OCI-LY1 (cell line): ENCODE measurements at regions not wholly inside any gene's neighbourhood (a gene's known extent, or its start where the extent isn't known, plus 50 kb on each side); places are given as distances from the start of the nearest gene placed in this dataset.

Experiments
- H2AFZ ChIP-seq: fragments of 200-600 bp; sonication (generic), shearing (Covaris generic); 2 replicates; pipeline ENCODE4 v1.6.0; 2014; ENCODE audit warnings: antibody characterized with exemption, mild to moderate bottlenecking, low read length
- H3F3A ChIP-seq: fragments of 200-600 bp; sonication (generic), shearing (Covaris generic); 2 replicates; pipeline ENCODE4 v1.6.0; 2014; ENCODE audit warnings: mild to moderate bottlenecking, antibody characterized with exemption, low read length, moderate library complexity; ENCODE audit not compliant: insufficient read depth
- H3K27ac ChIP-seq: fragments of 200-600 bp; sonication (generic); 2 replicates; pipeline ENCODE4 v1.5.1; 2014; ENCODE audit warnings: low read length, mixed run types, mild to moderate bottlenecking, low read depth; ENCODE audit not compliant: poor library complexity, severe bottlenecking
- H3K27me3 ChIP-seq: fragments of 200-600 bp; sonication (generic); 2 replicates; pipeline ENCODE4 v1.6.0; 2014; ENCODE audit warnings: antibody characterized with exemption, mild to moderate bottlenecking, low read length, moderate library complexity; ENCODE audit not compliant: insufficient read depth
- H3K36me3 ChIP-seq: fragments of 200-600 bp; sonication (generic); 2 replicates; pipeline ENCODE4 v1.6.1; 2014; ENCODE audit warnings: mild to moderate bottlenecking, antibody characterized with exemption, low read length, moderate library complexity, mixed read lengths; ENCODE audit not compliant: insufficient read depth
- H3K4me1 ChIP-seq: fragments of 200-600 bp; sonication (generic); 2 replicates; pipeline ENCODE4 v1.5.1; 2014; ENCODE audit warnings: mild to moderate bottlenecking, low read length, moderate library complexity; ENCODE audit not compliant: insufficient read depth, severe bottlenecking
- H3K4me2 ChIP-seq: fragments of 200-600 bp; sonication (generic), shearing (Covaris generic); 2 replicates; pipeline ENCODE4 v1.6.1; 2014; ENCODE audit warnings: low read length
- H3K4me3 ChIP-seq: fragments of 200-600 bp; sonication (generic); 2 replicates; pipeline ENCODE4 v1.5.1; 2014; ENCODE audit warnings: low read length, low read depth, mild to moderate bottlenecking, mixed read lengths; ENCODE audit not compliant: poor library complexity, severe bottlenecking
- H3K79me2 ChIP-seq: fragments of 200-600 bp; shearing (Covaris generic); 2 replicates; pipeline ENCODE4 v1.6.1; 2016; ENCODE audit warnings: mixed run types, low read length, mixed read lengths; ENCODE audit not compliant: insufficient read depth
- H3K9ac ChIP-seq: fragments of 200-600 bp; sonication (generic), shearing (Covaris generic); 2 replicates; pipeline ENCODE4 v1.6.1; 2014; ENCODE audit warnings: mild to moderate bottlenecking, low read length, mixed read lengths
- H3K9me2 ChIP-seq: fragments of 200-600 bp; sonication (generic), shearing (Covaris generic); 2 replicates; pipeline ENCODE4 v1.6.1; 2014; ENCODE audit warnings: low read depth, mild to moderate bottlenecking, low read length, mixed read lengths
- H3K9me3 ChIP-seq: fragments of 200-600 bp; shearing (Covaris generic); 2 replicates; pipeline ENCODE4 v1.6.1; 2014; ENCODE audit warnings: low read length, mixed read lengths
- H4K20me1 ChIP-seq: fragments of 200-600 bp; sonication (generic), shearing (Covaris generic); 2 replicates; pipeline ENCODE4 v1.6.0; 2016; ENCODE audit warnings: mild to moderate bottlenecking, low read length; ENCODE audit not compliant: insufficient read depth
- EZH2 ChIP-seq: fragments of 200-600 bp; sonication (generic), shearing (Covaris generic); IDR thresholded peaks from 2 replicates; pipeline ENCODE4 v1.8.0; 2017; ENCODE audit warnings: borderline replicate concordance, mixed run types, mild to moderate bottlenecking, antibody characterized with exemption, low read length, moderate library complexity, mixed read lengths
- TF ChIP-seq, protein P1 (sequence below): fragments of 200-600 bp; sonication (generic), shearing (Covaris generic); IDR thresholded peaks from 2 replicates; pipeline ENCODE4 v1.5.1; 2017; ENCODE audit warnings: mild to moderate bottlenecking, antibody characterized with exemption, low read length, moderate library complexity, mixed read lengths

DNA sequence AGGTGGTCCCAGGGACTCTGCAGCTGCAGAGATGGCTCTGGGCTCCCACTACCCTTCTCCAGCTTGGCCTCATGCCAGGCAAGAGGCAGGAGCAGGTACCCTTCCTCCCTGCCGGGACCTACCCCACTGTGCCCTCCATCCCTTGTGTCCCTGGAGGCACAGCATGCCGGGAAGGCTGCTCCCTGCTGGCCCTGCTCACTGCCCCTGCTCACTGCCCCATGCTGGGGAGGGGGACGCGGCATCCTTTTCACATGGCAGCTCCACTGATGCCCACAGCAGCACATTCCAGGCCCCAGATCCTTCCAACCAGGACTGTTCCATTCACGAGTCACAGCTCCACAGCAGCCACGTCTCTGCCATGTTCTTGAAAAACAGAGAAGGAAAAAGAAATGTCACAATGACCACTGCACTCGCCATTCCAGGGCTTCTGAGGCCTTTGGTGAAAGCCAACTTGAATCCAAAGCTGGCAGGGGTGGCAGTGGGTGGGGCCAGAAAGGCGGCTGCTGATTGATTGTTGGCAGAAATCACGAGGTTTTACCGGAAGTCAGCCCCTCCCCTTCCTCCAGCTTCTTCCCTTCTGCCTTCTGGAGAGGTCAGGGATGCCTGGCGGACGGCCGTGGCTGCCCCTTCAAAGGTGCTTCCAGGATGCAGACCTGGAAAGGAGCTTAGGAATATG is 268.0 kb downstream of the CYP26B1 start:
- Histone ChIP-seq H3K4me3 (no peak overlapping the region), H4K20me1 (no peaks in the 10 kb centered on the region), H3K4me2 (no peak overlapping the region), H3K27ac (no peak overlapping the region), H3K79me2 (no peaks in the 10 kb centered on the region), H3K36me3 (no peaks in the 10 kb centered on the region), H3K4me1 (no peaks in the 10 kb centered on the region), H3K9me2 (no peaks in the 10 kb centered on the region), H3K9me3 (no peaks in the 10 kb centered on the region), H3K27me3 (no peaks in the 10 kb centered on the region), H2AFZ (no peak overlapping the region), H3F3A (no peaks in the 10 kb centered on the region), H3K9ac (no peak overlapping the region)
- no peak for TF ChIP-seq EZH2
- TF ChIP-seq, protein P1, sequence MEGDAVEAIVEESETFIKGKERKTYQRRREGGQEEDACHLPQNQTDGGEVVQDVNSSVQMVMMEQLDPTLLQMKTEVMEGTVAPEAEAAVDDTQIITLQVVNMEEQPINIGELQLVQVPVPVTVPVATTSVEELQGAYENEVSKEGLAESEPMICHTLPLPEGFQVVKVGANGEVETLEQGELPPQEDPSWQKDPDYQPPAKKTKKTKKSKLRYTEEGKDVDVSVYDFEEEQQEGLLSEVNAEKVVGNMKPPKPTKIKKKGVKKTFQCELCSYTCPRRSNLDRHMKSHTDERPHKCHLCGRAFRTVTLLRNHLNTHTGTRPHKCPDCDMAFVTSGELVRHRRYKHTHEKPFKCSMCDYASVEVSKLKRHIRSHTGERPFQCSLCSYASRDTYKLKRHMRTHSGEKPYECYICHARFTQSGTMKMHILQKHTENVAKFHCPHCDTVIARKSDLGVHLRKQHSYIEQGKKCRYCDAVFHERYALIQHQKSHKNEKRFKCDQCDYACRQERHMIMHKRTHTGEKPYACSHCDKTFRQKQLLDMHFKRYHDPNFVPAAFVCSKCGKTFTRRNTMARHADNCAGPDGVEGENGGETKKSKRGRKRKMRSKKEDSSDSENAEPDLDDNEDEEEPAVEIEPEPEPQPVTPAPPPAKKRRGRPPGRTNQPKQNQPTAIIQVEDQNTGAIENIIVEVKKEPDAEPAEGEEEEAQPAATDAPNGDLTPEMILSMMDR, result no peak

DNA sequence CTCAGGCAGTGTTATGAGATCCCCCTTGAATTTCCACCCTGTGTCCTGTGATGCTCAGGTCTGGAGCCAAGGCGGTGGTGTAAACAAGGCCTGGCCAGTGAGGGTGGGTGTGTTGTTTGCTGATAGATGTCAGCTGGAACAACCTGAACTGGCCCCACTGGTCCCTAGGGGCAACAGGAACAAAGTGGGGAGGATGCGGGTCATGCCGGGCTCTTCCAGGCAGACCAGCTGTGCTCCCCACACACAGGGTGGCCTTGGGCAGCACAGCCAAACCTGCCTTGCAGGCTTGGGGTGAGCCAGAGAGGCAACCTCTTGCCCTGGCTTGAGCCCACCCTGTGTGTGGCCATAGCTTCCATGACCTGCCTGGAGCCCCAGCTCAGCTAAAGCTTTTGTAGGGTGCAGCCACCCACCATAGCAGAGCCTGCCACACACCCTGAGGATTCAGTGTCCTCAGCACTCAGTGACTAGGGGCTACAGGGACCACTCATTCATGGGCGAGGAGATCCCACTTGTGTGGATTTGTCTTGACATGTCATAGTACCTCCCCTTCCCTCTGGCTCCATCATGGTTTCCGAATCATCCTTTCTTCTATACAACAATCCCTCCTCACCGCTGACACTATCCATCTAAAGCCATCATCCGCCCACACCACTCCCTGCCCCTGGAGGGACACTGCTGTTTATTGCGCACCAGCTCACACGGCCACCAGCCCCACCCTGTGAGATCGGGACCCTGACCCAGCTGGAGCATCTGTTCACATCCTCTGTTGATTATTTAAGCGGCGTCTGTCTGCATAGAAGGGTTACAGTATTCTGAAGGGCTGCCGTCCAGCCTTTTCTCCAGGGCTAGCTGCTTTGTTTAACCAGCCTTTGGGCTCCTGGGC is 268.8 kb downstream of the CYP26B1 start:
- Histone ChIP-seq H3F3A (no peaks in the 10 kb centered on the region), H3K27me3 (no peaks in the 10 kb centered on the region), H3K9me2 (no peaks in the 10 kb centered on the region), H3K36me3 (no peaks in the 10 kb centered on the region), H3K4me2 (no peak overlapping the region), H3K9ac (no peak overlapping the region), H3K4me1 (no peaks in the 10 kb centered on the region), H3K79me2 (no peaks in the 10 kb centered on the region), H3K27ac (no peak overlapping the region), H3K9me3 (no peaks in the 10 kb centered on the region), H2AFZ (no peak overlapping the region), H4K20me1 (no peaks in the 10 kb centered on the region), H3K4me3 (no peak overlapping the region)
- TF ChIP-seq EZH2, result no peak
- TF ChIP-seq, protein P1, result no peak

DNA sequence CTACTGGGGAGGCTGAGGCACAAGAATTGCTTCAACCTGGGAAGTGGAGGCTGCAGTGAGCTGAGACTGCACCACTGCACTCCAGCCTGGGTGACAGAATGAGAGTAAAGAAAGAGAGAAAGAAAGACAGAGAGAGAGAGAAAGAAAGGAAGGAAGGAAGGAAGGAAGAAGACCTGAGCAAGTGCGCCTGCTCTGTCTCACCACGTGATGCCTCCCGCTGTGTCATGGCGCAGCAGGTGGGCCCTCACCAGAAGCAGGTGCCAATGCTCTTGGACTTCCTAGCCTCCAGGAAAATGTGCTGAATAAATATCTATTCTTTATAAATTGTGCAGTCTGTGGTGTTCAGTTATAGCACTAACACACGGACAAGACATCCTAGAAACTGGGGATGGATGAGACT is 270.0 kb downstream of the CYP26B1 start:
- no peaks in the 10 kb centered on the region for H3K4me1 ChIP-seq
- no peaks in the 10 kb centered on the region for H3K9me2 ChIP-seq
- H3K27me3 ChIP-seq, result no peaks in the 10 kb centered on the region
- H2AFZ ChIP-seq, result no peak overlapping the region
- no peaks in the 10 kb centered on the region for H3K36me3 ChIP-seq
- H3K9ac ChIP-seq, result no peak overlapping the region
- no peaks in the 10 kb centered on the region for H4K20me1 ChIP-seq
- no peaks in the 10 kb centered on the region for H3K79me2 ChIP-seq
- TF ChIP-seq EZH2, result no peak
- TF ChIP-seq, protein P1, result no peak
- H3K9me3 ChIP-seq, result no peaks in the 10 kb centered on the region
- H3K27ac ChIP-seq, result no peak overlapping the region
- no peak overlapping the region for H3K4me3 ChIP-seq
- H3K4me2 ChIP-seq, result no peak overlapping the region
- H3F3A ChIP-seq, result no peaks in the 10 kb centered on the region
